GM23338 (cell line): ENCODE measurements at regions not wholly inside any gene's neighbourhood (a gene's known extent, or its start where the extent isn't known, plus 50 kb on each side); places are given as distances from the start of the nearest gene placed in this dataset.

ENCODE experiments used
- CREB1 ChIP-seq: fragments of 250-450 bp; sonication (Bioruptor Pico); IDR thresholded peaks from 2 replicates; pipeline ENCODE4 v1.5.0; 2020; ENCODE audit warnings: low read depth, mild to moderate bottlenecking, moderate library complexity
- EZH2 ChIP-seq: fragments of 200-600 bp; sonication (generic); IDR thresholded peaks from one replicate; pipeline ENCODE4 v1.8.0; 2017; ENCODE audit warnings: antibody characterized with exemption, mild to moderate bottlenecking, low read depth; ENCODE audit not compliant: unreplicated experiment
- EZH2phosphoT487 ChIP-seq: fragments of 200-600 bp; sonication (generic); IDR thresholded peaks from one replicate; pipeline ENCODE4 v1.8.1; 2018; ENCODE audit warnings: antibody characterized with exemption; ENCODE audit not compliant: unreplicated experiment
- JUNB ChIP-seq: IDR thresholded peaks from one replicate; pipeline ENCODE4 v1.6.1; 2016; ENCODE audit warnings: antibody characterized with exemption; ENCODE audit not compliant: unreplicated experiment
- POLR2AphosphoS5 ChIP-seq: IDR thresholded peaks from 2 replicates; pipeline ENCODE4 v1.6.1; 2016; ENCODE audit warnings: antibody characterized with exemption, low read depth
- TF ChIP-seq, protein P1 (sequence below), 2 experiments: fragments of 200-600 bp in 1 of 2; sonication (generic) in 1 of 2; conservative IDR thresholded peaks; 2 replicates each; pipeline versions ENCODE4 v1.5.1 to v1.6.1; 2016 to 2017; ENCODE audit warnings: antibody characterized with exemption in 2 of 2, low read depth in 2 of 2, mild to moderate bottlenecking in 2 of 2, moderate library complexity in 1 of 2
- TF ChIP-seq, protein P2 (sequence below): IDR thresholded peaks from one replicate; pipeline ENCODE4 v1.6.1; 2018; ENCODE audit warnings: antibody characterized with exemption; ENCODE audit not compliant: unreplicated experiment

DNA sequence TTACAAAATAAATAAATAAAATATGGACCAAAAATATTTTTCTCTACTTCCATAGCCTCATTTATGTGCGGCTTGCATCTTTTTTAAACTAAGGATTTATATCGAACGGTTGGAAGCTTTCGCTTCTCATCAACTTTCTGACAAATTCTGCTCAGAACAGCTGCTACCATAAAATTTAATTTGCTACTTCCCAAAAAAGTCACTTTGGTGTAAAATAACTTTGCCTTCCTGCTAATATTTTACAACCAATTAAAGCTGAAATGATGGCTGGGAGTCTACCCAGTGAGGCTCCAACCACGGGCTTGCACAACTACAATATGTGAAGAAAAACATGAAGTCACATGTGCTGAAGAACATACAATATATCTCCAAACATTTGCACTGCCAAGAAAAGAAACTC, 253.1 kb upstream of the NEBL start:
- TF ChIP-seq, protein P1, sequence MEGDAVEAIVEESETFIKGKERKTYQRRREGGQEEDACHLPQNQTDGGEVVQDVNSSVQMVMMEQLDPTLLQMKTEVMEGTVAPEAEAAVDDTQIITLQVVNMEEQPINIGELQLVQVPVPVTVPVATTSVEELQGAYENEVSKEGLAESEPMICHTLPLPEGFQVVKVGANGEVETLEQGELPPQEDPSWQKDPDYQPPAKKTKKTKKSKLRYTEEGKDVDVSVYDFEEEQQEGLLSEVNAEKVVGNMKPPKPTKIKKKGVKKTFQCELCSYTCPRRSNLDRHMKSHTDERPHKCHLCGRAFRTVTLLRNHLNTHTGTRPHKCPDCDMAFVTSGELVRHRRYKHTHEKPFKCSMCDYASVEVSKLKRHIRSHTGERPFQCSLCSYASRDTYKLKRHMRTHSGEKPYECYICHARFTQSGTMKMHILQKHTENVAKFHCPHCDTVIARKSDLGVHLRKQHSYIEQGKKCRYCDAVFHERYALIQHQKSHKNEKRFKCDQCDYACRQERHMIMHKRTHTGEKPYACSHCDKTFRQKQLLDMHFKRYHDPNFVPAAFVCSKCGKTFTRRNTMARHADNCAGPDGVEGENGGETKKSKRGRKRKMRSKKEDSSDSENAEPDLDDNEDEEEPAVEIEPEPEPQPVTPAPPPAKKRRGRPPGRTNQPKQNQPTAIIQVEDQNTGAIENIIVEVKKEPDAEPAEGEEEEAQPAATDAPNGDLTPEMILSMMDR (conservative IDR thresholded peaks at IDR 0.05; ENCODE audit: low read depth in 2 of 2): no peak
- TF ChIP-seq POLR2AphosphoS5: no peak
- no peak for TF ChIP-seq EZH2
- TF ChIP-seq EZH2phosphoT487: no peak
- TF ChIP-seq, protein P2, sequence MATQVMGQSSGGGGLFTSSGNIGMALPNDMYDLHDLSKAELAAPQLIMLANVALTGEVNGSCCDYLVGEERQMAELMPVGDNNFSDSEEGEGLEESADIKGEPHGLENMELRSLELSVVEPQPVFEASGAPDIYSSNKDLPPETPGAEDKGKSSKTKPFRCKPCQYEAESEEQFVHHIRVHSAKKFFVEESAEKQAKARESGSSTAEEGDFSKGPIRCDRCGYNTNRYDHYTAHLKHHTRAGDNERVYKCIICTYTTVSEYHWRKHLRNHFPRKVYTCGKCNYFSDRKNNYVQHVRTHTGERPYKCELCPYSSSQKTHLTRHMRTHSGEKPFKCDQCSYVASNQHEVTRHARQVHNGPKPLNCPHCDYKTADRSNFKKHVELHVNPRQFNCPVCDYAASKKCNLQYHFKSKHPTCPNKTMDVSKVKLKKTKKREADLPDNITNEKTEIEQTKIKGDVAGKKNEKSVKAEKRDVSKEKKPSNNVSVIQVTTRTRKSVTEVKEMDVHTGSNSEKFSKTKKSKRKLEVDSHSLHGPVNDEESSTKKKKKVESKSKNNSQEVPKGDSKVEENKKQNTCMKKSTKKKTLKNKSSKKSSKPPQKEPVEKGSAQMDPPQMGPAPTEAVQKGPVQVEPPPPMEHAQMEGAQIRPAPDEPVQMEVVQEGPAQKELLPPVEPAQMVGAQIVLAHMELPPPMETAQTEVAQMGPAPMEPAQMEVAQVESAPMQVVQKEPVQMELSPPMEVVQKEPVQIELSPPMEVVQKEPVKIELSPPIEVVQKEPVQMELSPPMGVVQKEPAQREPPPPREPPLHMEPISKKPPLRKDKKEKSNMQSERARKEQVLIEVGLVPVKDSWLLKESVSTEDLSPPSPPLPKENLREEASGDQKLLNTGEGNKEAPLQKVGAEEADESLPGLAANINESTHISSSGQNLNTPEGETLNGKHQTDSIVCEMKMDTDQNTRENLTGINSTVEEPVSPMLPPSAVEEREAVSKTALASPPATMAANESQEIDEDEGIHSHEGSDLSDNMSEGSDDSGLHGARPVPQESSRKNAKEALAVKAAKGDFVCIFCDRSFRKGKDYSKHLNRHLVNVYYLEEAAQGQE: no peak
- TF ChIP-seq JUNB: no peak
- no peak for TF ChIP-seq CREB1 (CRISPR knock-in tag)
